Tibial nerve (tissue), 4 donors: ENCODE measurements at regions not wholly inside any gene's neighbourhood (a gene's known extent, or its start where the extent isn't known, plus 50 kb on each side); places are given as distances from the start of the nearest gene placed in this dataset.

Experiments
- CTCF ChIP-seq, 5 experiments: fragments of 200-600 bp in 3 of 5; fragments of 450-650 bp in 2 of 5; sonication (generic) in 3 of 5; IDR thresholded peaks; one replicate each; pipeline ENCODE4 v1.5.1; 2016 to 2019; ENCODE audit warnings: antibody characterized with exemption in 5 of 5, mild to moderate bottlenecking in 3 of 5, moderate library complexity in 2 of 5
- EP300 ChIP-seq, 2 donors: sonication (generic); formaldehyde crosslinking; IDR thresholded peaks; one replicate each; pipeline ENCODE4 v1.6.1; 2017; ENCODE audit warnings: antibody characterized with exemption in 2 of 2, mild to moderate bottlenecking in 1 of 2
- POLR2A ChIP-seq, 2 donors: fragments of 450-650 bp; IDR thresholded peaks; one replicate each; pipeline ENCODE4 v1.6.1; 2017; ENCODE audit warnings: antibody characterized with exemption in 2 of 2, mild to moderate bottlenecking in 2 of 2, moderate library complexity in 2 of 2

GRCh38 chr4:132001542-132001941 is 1147.6 kb upstream of the PCDH10 start:
- no peak for TF ChIP-seq CTCF (IDR thresholded peaks at IDR 0.05)
- TF ChIP-seq POLR2A (IDR thresholded peaks at IDR 0.05) = no peak
- no peak for TF ChIP-seq EP300 (IDR thresholded peaks at IDR 0.05)
